Sciatic nerve (tissue), 2 donors: ENCODE measurements at regions not wholly inside any gene's neighbourhood (a gene's known extent, or its start where the extent isn't known, plus 50 kb on each side); places are given as distances from the start of the nearest gene placed in this dataset.
"Not testable (repeated sequence)": the region's sequence is repeated elsewhere in the genome, so short reads cannot be mapped to it uniquely, and the experiment has no call there.

Experiments used
- ATAC-seq: fragments of 200-7000 bp; cut with Tn5 transposase; one replicate; pipeline ENCODE4 v1.9.1; 2020; ENCODE audit warnings: mild to moderate bottlenecking, moderate library complexity
- DNase-seq: peaks from one replicate; pipeline ENCODE4 v3.0.0-alpha.2; 2020; ENCODE audit warnings: low spot score
- intact Hi-C: fragments of 100-400 bp; cut with DNase I; formaldehyde crosslinking; loops from one replicate; pipeline ENCODE4 v1.14.2; 2022
- donor health status: DM: no; HTN: no; CAD: no.
- donor health status: DM: no; HTN: no; CAD: no.

DNA sequence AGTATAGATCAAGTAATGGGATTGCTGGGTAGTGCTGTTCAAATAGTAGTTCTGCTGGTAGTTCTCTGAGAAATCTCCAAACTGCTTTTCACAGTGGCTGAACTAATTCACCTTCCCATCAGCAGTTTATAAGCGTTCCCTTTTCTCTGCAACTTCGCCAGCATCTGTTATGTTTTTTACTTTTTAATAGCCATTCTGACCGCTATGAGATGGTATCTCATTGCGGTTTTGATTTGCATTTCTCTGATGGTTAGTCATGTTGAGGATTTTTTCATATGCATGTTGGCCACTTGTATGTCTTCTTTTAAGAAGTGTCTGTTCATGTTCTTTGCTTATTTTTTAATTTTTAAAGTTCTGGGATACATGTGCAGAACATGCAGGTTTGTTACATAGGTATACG lies 279.2 kb upstream of the NREP start:
- DNase-seq (no peak), ATAC-seq (no peak)
- intact Hi-C loops = no loop called here

DNA sequence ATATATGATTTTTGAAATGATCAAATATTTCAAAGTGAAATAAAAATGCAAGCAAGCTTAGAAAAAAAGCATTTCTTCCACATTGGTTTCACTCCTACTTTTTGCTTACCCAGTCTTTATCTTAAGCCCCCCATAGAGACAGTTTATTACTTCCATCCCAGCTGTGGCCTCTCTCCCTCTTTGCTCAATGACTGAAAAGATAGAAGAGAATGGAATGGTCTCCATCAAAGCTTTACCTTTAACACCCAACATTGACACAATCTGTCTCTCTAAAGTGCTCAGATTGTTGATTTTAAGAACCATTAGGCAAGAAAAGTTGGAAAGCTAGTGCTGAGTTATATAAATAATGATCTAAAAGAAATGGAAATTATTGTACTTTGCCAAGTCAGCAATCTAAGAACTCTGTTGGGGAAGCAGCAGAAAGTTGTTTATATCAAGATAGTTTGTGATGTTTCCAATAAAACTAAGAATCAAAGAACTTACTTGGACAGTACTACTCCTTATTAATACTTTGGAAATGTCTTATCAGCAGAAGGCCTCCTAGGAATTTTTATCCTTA lies 277.5 kb upstream of the NREP start:
- no peak for DNase-seq
- no peak for ATAC-seq
- intact Hi-C loops = no loop called here

DNA sequence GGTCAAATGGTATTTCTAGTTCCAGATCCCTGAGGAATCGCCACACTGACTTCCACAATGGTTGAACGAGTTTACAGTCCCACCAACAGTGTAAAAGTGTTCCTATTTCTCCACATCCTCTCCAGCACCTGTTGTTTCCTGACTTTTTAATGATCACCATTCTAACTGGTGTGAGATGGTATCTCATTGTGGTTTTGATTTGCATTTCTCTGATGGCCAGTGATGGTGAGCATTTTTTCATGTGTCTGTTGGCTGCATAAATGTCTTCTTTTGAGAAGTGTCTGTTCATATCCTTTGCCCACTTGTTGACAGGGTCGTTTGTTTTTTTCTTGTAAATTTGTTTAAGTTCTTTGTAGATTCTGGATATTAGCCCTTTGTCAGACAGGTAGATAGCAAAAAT lies 269.9 kb upstream of the NREP start:
- intact Hi-C loops, ATAC-seq, DNase-seq: not testable (repeated sequence)

DNA sequence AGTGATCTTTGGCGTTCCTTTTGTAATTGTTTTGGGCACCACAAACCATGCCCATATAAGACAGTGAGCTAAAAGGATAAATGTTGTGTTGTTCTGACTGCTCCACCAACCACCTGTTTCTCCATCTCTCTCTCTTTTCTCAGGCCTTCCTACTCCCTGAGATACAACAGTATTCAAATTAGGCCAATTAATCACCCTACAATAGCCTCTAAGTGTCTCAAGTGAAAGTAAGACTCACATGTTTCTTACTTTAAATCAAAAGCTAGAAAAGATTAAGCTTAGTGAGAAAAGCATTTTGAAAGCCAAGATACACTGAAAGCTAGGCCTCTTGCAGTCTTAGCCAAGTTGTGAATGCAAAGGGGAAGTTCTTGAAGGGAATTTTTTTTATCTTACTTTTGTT lies 268.8 kb upstream of the NREP start:
- ATAC-seq (no peak), DNase-seq (no peak)
- intact Hi-C loops = no loop called here

DNA sequence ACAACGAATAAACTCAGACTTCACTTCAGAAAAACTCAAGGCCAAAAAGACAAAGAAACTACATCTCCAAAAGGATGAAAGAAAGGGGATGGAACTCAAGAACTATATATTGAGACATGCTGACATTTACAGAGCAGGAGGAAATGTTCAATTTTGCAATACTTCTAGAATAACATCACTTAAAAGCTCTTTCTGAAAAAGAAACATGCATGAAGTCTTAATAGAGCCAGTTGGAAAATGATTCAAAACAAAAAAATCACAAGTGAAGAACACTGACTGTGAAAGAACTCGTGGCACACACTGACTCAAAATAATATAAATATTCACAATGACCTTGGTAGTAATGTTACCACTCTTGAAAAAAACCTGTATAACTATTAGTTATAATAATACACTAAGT lies 267.8 kb upstream of the NREP start:
- no peak for ATAC-seq
- intact Hi-C loops = no loop called here
- DNase-seq = no peak

DNA sequence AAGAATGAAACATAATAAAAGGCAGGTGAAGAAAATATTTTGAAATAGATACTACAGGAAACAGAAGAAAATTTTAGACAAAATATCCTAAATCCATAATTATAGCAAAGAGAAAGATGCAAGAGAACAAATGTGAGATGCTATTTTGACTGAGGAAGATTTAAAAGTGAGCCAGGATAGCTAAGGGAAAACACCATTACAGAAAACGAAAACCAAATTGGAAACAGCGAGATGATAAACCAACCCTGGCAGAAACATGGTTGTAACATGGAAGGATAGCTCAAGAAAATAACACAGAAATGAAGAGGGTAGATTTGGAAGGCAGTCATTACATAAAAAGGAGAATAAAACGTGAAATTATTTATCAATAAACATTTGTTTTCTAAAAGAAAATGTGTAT lies 267.2 kb upstream of the NREP start:
- intact Hi-C loops = no loop called here
- ATAC-seq (no peak), DNase-seq (no peak)

DNA sequence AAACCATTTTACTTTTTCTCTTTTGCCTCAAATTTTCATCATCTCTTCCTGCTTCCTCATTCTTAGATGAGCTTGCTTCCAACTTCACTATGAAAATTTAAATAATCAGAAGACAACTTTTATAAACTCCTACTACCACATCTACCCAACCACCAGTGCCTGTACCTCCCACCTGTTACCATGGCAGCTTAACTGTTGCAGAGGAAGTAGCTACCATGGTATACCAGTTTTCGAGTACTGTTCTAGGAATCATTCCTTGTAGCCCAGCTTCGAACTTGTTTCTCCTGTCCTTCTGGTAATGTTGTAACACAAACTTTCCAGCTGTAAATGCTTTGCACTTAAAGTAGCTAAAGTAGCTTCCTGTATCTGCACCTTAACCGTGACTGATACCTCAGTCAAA lies 266.8 kb upstream of the NREP start:
- intact Hi-C loops = no loop called here
- DNase-seq = no peak
- no peak for ATAC-seq

DNA sequence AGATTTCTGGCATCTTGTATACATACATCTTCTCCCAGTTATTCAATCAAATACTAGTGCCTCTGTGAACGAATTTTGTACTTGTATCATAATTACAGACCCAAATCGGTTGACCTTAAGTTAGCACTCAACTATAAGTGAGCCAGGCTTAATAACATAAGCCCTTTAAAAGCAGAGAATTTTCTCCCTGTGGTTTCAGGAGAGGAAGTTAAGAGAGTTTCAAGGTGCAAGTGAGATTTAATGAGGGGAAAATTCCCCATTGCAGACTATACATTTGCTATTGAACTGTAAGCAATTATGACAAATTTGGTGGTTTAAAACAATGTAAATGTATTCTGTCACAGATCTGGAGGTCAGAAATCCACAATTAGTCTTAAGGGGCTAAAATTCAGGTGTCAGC lies 261.9 kb upstream of the NREP start:
- ATAC-seq = no peak
- DNase-seq = no peak
- intact Hi-C loops = no loop called here

DNA sequence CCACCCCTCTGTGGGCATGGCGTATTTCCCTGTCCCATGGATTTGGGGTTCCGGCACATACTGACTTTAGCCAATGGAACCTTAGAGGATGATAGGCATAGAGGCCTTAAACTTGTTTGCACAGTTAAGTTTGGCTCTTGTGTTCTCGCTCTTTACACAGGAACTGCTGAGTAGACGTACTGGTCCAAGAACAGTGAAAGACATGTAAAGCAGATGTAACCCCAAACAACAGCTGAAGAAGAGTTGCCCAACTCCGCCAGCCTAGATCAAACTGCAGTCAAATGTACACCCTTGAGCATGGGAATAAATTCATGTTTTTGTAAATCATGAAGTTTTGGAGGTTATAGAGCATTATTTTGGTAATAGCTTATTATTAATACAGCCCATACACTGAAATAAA lies 260.0 kb upstream of the NREP start:
- no peak for DNase-seq
- ATAC-seq = no peak
- intact Hi-C loops = no loop called here

DNA sequence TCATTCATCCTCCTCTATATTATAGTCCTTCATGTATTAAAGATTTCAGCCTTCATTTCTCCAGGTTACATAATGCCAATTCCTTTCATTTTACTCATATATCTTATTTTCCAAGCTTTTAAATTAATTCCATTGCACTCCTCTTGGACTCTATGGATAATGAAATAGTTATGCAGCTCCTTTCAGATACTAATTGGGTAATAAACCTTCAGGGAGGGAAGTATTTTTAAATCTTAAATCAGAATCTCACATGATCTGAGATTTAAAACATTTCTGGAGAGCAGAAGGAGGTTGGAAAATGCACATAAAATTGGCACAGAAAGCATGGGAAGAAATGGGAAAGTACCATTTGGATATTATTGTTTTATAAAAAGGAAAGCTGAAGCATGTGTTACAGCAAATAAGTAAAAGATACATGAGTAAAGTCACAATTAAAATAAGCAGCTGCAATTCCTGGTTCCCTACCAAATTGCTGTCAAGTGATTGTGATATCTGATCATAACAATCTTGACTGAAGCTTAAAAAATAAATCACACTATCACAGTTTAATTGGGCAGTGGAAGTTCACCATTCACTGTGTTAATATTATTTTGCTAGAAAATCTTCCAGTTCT lies 257.9 kb upstream of the NREP start:
- ATAC-seq (no peak), DNase-seq (no peak)
- intact Hi-C loops = no loop called here

DNA sequence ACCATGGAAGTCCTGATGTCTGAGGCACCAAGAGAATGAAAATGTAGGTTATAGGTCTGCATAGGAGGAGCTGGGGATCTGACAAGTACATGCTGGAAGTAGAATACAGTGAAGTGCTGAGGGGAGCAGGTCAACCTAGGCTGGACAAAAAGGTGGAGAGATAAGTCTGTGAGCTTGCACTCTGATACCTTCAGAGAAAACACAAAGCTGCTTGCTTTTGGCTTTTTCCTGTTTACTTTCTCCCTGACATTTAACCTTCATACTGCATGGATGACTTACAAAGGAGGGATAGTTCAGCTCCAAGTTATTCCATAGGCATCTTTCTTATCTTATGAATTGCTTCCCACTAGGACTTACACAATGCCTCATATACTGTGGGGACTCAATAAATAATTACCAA lies 256.7 kb upstream of the NREP start:
- DNase-seq (no peak), ATAC-seq (no peak)
- intact Hi-C loops = no loop called here

DNA sequence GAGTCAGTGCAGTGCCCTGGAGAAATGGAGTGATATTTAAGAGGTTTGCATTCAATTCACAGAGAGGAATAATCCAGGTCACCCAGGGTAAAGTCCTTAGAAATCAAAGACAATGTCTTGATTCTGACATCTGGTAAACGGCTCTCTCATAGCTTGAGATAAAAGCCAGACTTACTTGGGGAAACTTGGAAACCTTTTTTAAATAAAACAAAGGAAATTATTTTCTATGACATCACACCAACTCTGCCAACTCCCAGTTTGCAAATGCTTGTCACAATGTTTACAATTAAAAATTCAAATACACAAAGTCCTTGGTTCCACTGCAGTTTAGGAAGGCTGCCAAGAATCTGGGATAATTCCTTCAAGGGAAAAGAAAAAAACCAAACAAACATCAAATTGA lies 255.1 kb upstream of the NREP start:
- ATAC-seq (no peak), DNase-seq (no peak)
- intact Hi-C loops = no loop called here

DNA sequence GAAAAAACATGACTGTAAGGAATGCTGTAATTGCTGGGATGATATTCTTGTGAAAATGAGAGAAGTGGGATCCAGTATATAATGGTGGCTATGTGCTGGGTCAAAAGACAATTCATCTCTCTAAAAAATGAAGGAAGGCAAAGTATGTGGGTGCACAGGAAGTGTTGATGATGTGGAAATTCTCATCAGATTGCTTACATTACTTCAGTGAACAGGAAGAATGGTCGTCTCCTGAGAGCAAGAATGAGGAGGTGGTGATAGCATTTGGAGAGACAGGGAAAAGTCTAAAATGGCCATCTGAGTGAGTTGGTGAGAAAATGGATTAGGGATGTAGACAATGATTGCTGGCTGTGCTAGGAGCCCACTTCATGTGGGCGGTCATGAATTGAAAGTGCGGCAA lies 253.5 kb upstream of the NREP start:
- intact Hi-C loops = no loop called here
- DNase-seq (no peak), ATAC-seq (no peak)

DNA sequence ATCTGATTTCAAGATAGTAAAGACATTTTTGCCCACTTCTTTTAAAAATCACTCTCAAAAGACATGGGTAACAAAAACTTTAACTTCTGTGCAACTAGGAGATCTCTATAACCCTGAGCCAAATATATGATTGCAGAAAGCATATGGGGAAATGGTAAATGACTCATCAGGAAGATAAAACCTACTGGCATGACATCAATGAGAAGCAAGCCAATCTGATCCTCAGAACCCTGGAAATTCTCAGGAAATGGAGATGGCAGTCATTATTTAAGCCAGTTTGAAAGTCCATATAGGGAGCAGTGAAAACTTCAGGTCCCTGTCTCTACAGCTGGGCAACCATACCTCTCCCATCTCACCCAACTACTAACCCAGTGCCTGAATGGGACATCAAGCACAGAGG lies 249.7 kb upstream of the NREP start:
- ATAC-seq = no peak
- intact Hi-C loops = no loop called here

DNA sequence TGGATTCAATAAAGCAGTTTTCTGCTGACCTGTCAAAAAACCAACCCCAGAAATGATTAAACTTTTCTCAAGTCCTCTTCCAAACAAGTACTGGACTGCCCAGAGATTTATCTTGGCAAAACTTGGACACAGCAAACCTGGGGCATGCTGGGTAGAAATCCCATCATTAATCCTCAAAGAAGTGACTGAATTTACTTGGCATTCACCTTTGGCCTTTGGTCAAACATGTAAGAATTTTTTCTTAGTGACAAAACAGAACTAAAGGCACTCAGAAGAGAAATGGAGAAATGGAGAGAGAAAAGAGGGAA lies 248.6 kb upstream of the NREP start:
- ATAC-seq (no peak), DNase-seq (no peak)
- intact Hi-C loops = no loop called here

More for the DNA sequence above, 249.7 kb upstream of the NREP start:
- no peak for DNase-seq

DNA sequence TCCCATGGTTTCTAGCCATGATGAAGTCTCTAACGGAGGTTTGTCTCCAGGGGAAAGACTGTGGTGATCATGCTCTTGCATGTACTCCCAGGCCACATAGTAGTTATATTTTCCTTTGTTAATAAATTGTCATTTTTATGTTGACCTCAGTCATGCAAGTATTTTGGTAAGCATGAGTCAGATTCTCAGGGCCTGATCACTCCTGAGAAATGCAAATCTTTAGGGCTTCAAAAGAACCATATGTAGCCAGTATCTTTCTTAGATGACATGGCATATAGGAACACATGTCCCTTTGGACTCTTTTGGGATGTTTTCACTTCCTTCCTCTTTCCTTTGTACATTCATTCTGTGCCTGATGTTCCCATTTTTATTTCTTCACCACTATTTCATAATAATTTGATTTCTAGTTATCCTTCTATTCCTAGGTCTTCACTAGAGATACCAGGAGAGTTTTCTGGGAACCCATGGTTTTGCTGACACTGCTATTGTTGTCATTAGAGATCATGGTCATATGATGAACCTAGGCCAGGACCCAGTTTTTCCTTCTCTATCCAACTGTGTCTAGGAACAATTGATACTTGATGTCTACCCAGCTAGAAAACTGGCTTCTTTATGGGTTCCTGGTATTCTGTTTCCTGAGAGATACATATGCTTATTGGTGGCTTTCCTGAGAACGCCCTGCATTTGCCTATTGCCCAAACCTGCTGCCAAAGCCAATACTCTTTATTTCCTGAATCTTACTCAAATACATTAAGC lies 248.1 kb upstream of the NREP start:
- DNase-seq (no peak), ATAC-seq (peak; percentile 66)
- intact Hi-C loops = no loop called here

DNA sequence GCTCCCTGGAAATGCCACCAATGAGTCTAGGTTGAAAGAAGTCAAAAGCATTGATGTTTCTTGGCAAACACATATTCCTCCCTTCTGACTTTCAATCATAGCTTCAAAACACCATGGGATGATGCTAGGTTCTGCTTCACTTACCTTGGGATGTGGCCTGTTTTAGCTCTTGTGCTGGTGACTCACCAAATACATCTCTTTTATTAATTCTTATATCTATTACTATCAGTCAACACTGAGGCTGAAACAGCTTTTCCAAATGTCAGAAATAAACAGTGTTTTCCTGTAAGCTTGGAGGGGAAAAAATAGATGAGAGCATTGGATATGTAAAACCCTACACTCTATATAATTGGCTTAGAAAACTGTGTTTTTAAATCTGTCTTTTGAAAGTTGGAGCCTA lies 245.4 kb upstream of the NREP start:
- intact Hi-C loops = no loop called here
- ATAC-seq (no peak), DNase-seq (no peak)

DNA sequence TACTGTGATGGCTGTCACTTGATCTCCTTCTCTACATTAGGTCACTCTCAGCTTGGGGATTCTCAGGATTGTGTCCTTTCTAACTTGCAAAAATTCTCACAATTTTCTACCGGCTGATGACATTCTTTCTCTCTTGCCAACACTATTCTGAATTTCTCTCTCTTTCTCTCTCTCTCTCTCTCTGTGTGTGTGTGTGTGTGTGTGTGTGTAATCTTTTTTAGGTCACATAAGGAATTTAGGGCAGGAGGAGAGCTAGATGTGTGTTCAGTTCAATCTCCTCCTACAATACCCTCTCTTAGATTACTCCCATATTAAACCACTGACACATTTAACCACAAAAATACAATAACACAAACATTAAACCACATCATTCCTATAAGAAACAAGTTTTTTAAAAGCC lies 242.3 kb upstream of the NREP start:
- intact Hi-C loops = no loop called here
- ATAC-seq = no peak
- no peak for DNase-seq

DNA sequence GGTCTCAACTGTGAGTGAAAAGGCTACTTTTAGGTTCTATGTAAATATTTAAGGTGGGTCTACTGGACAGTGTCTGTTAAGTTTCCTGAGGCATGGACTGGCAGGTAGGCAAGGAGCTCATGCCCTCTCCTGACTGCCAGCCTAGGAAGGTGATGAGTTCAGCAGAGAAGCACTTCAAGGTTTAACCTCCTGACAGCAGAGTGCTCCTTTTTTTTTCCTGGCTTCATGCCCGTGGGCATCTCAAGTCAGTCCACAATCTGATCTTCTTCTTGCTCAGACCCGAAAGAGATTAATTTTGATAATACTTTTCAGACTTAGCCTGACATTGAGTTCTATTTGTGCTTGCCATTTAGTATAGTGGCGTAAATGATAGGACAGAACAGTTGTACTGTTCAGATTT lies 241.9 kb upstream of the NREP start:
- DNase-seq (no peak), ATAC-seq (no peak)
- intact Hi-C loops = no loop called here

DNA sequence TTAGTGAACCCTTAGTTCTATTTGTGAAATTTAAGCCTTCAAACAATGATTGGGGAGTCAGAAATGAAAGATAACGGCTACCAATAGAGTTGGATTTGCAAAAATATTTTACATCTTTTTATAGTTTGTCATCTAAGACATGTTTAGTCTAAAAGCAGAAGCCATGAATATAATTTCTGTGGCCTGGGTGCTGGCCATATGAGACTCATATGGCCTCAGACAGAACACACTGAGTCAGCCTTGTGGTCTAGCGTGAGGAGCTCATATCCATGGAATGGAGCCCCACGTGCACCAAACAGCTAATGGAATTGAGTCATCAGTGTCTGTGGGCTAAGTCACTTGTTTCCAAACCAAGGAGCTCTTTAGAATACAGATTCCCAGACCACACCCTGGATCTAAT lies 240.7 kb upstream of the NREP start:
- ATAC-seq = no peak
- intact Hi-C loops = no loop called here
- no peak for DNase-seq

DNA sequence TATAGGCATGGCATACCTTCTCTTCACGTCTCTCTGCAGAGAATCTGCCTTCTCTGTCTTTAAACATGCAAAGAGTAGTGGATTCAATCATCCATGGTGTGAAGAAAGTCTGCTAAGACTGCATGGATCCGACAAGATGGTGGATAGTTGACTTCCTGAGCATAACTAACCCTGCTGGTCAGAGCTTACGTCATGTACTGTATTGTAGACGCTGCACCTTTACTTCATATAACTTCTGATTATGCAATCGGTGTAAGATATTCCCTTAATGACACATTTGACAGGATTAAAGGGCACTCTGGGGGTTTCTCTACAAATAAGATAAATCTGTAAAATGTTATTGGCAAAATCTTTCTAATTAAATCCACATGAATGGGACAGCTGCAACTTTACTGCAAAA lies 240.3 kb upstream of the NREP start:
- ATAC-seq = no peak
- intact Hi-C loops = no loop called here

More for the DNA sequence above, 240.3 kb upstream of the NREP start:
- DNase-seq = no peak
